ENCODE measurements at regions not wholly inside any gene's neighbourhood (a gene's known extent, or its start where the extent isn't known, plus 50 kb on each side); places are given as distances from the start of the nearest gene placed in this dataset.

DNA sequence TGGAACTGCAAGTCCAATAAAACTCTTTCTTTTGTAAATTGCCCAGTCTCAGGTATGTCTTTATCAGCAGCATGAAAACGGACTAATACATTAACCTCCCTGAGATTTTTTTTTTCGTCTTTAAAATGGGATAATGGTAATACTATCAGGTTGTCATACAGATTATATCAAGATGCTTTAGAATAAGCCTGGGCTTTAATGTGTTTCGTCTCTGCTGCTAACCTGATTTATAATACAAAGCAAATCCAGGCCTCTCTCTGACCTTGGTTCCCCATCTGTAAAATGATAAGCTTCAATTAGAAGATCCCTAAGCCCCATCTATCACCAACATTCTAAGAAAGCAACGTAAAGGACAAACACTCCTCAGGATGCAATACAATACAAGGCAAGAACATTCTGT lies 283.5 kb downstream of the LRATD1 start:
- H3K36me3 ChIP-seq (ENCODE audit: control insufficient read depth, insufficient read depth, low read length), result no peaks in the 10 kb centered on the region
- no peak overlapping the region for H3K4me3 ChIP-seq (ENCODE audit: low read depth, low read length)
- TF ChIP-seq, protein P1, sequence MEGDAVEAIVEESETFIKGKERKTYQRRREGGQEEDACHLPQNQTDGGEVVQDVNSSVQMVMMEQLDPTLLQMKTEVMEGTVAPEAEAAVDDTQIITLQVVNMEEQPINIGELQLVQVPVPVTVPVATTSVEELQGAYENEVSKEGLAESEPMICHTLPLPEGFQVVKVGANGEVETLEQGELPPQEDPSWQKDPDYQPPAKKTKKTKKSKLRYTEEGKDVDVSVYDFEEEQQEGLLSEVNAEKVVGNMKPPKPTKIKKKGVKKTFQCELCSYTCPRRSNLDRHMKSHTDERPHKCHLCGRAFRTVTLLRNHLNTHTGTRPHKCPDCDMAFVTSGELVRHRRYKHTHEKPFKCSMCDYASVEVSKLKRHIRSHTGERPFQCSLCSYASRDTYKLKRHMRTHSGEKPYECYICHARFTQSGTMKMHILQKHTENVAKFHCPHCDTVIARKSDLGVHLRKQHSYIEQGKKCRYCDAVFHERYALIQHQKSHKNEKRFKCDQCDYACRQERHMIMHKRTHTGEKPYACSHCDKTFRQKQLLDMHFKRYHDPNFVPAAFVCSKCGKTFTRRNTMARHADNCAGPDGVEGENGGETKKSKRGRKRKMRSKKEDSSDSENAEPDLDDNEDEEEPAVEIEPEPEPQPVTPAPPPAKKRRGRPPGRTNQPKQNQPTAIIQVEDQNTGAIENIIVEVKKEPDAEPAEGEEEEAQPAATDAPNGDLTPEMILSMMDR (IDR thresholded peaks at IDR 0.05; ENCODE audit: insufficient read depth, low read length, poor library complexity, severe bottlenecking), result no peak
- H3K27me3 ChIP-seq (ENCODE audit: control insufficient read depth, insufficient read depth, low read length), result no peaks in the 10 kb centered on the region
- no peak for DNase-seq (ENCODE audit: low read depth)

DNA sequence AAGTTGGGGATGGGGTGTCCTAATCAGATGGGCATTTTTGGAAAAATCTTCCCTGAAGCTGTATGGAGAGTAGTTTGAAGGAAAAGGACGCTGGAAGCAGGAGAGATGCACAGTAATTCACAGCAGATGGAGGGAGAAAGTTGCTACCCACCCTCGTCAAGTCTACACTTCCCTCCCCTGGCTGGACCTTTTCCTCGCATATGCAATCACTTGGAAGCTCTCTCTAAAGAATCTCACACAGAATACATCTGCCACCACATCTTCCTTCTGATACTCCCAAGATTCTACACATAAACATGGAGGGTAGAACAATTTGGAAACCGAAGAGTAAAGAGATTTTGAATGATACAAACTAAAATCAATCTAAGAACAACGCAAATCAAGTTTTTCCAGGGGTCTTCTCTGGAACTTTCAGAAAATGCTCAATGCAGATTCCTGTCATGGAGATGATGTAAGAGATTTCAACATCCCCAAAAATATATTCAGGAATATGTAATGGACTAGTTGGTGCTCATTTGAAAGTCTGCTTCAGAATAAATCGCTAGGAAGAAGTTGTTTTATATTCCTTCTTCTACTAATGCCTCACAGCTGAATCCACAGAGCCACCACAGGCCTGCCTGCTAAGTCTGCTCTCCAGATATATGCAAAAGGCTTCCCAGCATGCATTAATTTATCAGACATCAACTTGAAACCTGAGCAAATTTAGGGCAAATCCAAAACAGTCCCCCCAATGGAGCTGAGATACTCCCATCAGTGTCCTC lies 291.5 kb downstream of the LRATD1 start:
- no peak overlapping the region for H3K4me3 ChIP-seq (ENCODE audit: low read depth, low read length)
- H3K36me3 ChIP-seq (ENCODE audit: control insufficient read depth, insufficient read depth, low read length), result no peaks in the 10 kb centered on the region
- no peaks in the 10 kb centered on the region for H3K27me3 ChIP-seq (ENCODE audit: control insufficient read depth, insufficient read depth, low read length)
- DNase-seq (ENCODE audit: low read depth), result no peak
- TF ChIP-seq, protein P1 (IDR thresholded peaks at IDR 0.05; ENCODE audit: insufficient read depth, low read length, poor library complexity, severe bottlenecking), result no peak

DNA sequence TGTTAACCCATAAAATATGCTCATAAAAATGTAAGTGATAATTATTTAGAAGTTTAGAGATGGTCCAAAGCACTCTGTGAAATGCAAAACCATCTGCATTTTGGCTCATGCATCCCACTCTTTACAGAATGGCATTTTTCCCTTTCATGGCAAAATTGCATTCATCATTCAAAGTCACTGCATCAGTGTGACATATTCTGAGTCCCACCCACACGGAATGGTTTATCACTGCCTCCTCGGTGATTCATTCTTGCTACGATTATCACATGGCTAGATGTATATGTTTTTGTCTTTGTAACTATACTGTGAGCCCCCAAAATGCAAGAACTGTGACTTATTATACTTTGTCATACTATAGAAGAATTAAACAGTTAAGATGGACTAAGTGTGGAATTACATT lies 293.0 kb downstream of the LRATD1 start:
- H3K36me3 ChIP-seq (ENCODE audit: control insufficient read depth, insufficient read depth, low read length), result no peaks in the 10 kb centered on the region
- TF ChIP-seq, protein P1 (IDR thresholded peaks at IDR 0.05; ENCODE audit: insufficient read depth, low read length, poor library complexity, severe bottlenecking), result no peak
- no peaks in the 10 kb centered on the region for H3K27me3 ChIP-seq (ENCODE audit: control insufficient read depth, insufficient read depth, low read length)
- DNase-seq (ENCODE audit: low read depth), result no peak
- H3K4me3 ChIP-seq (ENCODE audit: low read depth, low read length), result no peak overlapping the region

DNA sequence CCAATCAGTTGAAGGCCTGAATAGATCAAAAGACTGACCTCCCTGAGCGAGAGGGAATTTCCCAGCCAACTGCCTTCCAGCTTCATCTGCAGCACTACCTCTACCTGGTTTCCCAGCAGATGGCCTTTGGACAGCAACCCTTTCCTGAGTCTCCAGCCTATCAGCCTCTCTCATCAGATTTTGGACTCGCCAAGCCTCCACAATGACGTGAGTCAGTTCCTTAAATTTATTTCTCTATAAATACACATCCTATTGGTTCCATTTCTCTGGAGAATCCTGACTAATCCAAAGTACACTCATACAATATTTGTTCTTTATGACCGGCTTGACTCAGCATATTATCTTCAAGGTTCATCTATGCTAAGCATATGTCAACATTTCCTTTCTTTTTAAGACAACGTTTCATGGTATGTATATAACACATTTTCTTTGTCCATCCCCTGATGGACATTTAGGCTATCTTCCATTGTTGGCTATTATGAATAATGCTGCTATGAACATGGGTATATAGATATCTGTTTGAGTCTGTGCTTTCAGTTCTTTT lies 294.6 kb downstream of the LRATD1 start:
- Histone ChIP-seq H3K4me3 (ENCODE audit: low read depth, low read length) (no peak overlapping the region), H3K36me3 (ENCODE audit: control insufficient read depth, insufficient read depth, low read length) (no peaks in the 10 kb centered on the region), H3K27me3 (ENCODE audit: control insufficient read depth, insufficient read depth, low read length) (no peaks in the 10 kb centered on the region)
- no peak for DNase-seq (ENCODE audit: low read depth)
- TF ChIP-seq, protein P1 (IDR thresholded peaks at IDR 0.05; ENCODE audit: insufficient read depth, low read length, poor library complexity, severe bottlenecking), result no peak

DNA sequence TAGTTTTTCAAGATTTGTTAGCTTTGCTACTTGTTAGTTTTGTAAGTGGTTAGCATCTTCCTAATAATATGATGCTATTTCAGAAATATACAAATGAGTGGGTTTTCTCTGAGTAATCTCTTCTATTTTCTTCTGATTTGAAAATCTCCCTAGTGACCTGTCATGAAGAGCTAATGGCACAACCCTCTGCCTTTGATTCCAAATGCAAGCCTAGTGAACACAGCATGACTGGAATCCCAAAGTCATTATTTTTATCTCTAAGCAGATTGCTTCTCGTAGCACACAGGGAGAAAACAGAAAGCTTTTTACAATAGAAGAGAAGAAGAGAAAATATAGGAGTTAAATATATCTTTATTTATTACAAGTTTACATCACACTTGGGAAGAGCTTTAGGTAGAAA lies 295.5 kb downstream of the LRATD1 start:
- TF ChIP-seq, protein P1 (IDR thresholded peaks at IDR 0.05; ENCODE audit: insufficient read depth, low read length, poor library complexity, severe bottlenecking), result no peak
- H3K27me3 ChIP-seq (ENCODE audit: control insufficient read depth, insufficient read depth, low read length), result no peaks in the 10 kb centered on the region
- no peak for DNase-seq (ENCODE audit: low read depth)
- H3K4me3 ChIP-seq (ENCODE audit: low read depth, low read length), result no peak overlapping the region
- no peaks in the 10 kb centered on the region for H3K36me3 ChIP-seq (ENCODE audit: control insufficient read depth, insufficient read depth, low read length)

DNA sequence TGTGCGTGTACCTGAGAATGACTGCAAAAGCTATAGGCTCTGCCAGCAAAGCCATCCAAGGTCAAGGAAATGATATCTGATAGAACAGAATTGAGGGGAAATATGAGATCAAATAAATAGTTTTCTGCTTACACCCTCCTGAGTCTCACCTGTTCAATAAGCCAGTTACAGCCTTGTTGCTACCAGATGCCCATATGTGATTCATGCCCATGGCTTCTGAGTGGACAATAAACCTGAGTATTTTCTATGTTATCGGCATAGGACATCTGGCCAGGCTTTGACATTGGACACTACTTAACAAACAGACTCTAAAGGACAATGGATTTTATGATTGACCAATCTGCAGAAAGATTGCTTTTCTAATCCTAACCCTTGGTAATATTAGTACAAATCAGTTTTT lies 297.9 kb downstream of the LRATD1 start:
- no peaks in the 10 kb centered on the region for H3K36me3 ChIP-seq (ENCODE audit: control insufficient read depth, insufficient read depth, low read length)
- no peak overlapping the region for H3K4me3 ChIP-seq (ENCODE audit: low read depth, low read length)
- no peak for DNase-seq (ENCODE audit: low read depth)
- TF ChIP-seq, protein P1 (IDR thresholded peaks at IDR 0.05; ENCODE audit: insufficient read depth, low read length, poor library complexity, severe bottlenecking), result no peak
- no peaks in the 10 kb centered on the region for H3K27me3 ChIP-seq (ENCODE audit: control insufficient read depth, insufficient read depth, low read length)

All from kidney epithelial cell (primary cell).